NCI-H2107 treated with DMSO at 0.1 percent for 48 hours (cell line): ENCODE measurements at regions not wholly inside any gene's neighbourhood (a gene's known extent, or its start where the extent isn't known, plus 50 kb on each side); places are given as distances from the start of the nearest gene placed in this dataset.
"Not testable (repeated sequence)": the region's sequence is repeated elsewhere in the genome, so short reads cannot be mapped to it uniquely, and the experiment has no call there.

Source experiments
- DNase-seq: peaks from one replicate; lab custom pipeline; 2025; ENCODE audit not compliant: unreplicated experiment; lab: John Stamatoyannopoulos, UW

DNA sequence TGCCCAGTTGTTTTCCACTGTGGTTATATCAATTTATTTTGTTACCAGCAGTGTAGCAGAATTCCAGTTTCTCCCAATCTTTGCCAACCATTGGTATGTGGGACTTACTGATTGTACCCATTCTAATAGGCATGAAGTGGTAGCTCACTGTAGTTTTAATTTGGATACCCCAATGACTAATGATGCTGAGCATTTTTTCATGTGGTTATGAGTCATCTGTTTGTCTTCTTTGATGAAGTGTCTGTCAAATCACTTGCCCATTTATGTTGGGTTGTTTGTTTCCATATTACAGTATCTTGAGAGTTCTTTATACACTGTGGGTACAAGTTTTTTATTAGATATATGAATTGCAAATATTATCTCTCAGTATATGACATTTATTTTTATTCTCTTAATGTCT lies 644.3 kb downstream of the NR2F2 start:
- DNase-seq: no peak

DNA sequence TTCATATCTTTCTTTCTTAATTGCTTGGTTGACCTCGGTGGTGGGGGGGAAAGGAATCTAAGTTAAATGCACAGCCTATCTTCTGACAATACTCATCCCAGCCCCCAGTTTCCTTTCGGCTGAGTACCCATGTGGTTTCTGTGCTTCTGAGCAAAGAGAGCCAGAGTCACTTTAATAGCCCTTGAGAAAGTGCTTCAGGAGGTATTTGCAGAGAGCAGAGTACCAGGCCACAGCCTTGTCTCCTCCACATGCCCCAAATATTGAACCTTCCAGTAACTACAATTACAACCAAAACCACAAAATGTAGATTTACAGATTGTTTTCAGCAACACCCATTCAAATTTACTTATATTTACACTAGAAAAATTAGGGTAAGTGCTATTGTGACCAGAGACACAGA lies 647.4 kb downstream of the NR2F2 start:
- peak; percentile 1 for DNase-seq

DNA sequence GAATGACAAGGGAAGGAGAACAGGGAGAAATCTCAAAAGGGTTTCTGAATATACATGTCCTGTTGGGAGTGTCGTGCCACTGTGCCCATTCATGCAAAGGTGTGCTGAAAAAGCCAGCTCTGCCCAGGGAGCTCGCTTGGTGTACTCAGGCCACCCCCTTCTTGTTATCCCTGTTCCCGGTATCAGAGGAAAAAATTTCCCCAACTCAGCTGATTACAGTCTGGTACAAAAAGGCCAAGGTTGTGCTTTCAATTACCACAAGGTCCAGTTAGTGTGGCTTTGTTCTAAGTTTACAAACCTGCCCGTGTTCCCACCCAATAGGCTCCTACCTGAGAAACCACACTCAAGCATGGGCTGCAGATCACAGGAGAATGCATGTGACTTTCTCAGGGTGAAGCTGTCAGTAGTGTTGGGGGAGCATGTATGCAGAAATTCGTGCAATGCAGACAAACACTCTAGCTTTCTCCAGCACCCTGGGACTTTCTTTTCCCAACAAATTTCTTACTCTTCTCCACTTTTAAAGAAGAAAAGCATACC lies 648.5 kb downstream of the NR2F2 start:
- DNase-seq: no peak

DNA sequence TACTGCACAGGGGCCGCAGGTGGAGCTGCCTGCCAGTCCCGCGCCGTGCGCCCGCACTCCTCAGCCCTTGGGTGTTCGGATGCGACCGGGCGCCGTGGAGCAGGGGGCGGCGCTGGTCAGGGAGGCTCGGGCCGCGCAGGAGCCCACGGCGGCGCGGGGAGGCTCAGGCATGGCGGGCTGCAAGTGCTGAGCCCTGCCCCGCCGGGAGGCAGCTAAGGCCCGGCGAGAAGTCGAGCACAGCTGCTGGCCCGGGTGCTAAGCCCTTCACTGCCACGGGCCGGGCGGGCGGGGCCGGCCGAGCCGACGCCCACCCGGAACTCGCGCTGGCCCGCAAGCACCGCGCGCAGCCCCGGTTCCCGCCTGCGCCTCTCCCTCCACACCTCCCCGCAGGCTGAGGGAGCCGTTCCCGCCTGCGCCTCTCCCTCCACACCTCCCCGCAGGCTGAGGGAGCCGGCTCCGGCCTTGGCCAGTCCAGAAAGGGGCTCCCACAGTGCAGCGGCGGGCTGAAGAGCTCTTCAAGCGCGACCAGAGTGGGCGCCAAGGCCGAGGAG lies 653.7 kb downstream of the NR2F2 start:
- DNase-seq: not testable (repeated sequence)

DNA sequence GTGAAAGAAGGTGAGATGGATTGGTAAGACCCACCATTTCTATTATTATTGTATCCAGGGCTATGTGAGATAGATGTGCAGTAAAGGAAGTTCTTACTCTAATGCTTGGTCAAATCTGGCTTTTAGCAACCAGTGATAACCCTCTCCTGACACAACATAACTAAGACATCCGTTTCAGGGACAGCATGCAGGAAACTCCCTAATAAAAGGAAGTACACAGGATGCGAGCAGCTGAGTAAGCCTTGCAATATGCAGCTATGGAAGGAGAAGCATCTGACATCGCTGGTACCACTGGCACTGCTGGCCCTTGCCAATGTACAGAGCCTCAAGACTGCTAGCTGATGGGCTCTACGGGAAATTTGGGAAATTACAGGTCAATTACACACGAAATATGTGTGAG lies 662.3 kb downstream of the NR2F2 start:
- no peak for DNase-seq

DNA sequence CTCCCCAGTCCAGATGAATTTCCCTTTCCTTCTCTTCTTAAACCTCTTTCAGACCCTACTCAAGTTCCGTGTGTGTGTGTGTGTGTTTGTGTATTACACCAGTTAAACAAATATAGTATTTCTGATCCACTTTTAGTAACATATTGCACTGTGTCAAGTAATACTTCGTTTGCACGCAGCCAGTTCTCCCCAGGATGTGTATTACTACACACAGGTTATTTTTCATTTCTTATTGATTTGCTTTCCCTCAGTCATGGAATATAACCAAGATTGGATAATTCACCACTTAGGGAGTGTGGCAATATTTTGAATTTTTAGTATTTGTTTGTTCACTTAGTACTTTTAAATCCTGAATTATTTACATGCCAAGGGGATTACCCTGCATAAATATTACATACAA lies 667.0 kb downstream of the NR2F2 start:
- no peak for DNase-seq

DNA sequence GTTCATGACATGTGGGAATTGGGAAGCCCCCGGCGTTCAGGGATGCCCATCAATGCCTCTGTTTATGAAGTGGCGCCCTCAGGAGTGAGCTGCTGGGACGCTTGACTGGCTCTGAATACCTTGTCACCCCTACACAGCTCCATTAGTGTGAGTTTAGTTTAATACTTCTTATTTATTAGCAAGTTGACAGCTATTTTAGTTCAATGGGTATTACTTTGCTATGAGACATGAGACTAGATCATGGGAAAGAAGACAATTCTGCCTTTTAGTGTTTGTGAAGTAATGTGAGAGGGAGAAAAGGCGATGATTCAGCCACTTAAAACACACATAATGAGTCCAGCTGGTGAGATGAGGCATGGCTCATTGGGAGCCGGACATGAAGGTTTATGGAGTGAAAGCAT lies 678.5 kb downstream of the NR2F2 start:
- no peak for DNase-seq

DNA sequence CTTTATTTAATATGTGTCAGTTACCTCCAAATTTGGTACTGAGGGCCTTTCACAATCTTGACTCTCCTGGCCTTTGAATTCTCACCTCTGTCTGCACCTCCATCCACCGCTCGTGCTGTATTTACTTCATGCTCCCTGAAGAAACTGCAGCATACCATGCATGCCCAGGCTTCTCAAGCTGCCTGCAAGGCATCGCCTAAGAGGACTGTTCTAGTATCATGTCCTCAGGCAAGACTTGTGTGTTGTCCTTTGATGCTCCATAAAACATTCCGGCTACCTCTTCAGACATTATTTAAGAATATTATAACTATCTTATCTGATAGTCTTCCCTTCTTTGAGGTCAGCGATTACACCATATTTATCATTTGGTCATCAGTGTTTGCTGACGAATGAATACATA lies 682.5 kb downstream of the NR2F2 start:
- DNase-seq: no peak

DNA sequence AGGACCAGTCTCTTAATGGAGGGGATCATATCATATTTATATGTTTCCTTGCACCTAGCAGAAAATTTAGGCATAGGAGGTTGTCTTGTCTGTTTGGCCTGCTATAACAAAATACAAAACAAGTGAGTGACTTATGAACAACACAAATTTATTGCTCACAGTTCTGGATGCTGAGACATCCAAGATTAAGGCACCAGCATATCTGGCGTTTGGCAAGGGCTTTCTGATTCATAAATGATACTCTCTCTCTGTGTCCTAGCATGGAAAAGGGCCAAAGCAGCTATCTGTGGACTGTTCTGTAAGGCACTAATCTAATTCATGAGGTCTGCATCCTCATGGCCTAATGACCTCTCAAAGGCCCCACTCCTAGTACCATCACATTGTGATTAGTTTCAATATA lies 683.0 kb downstream of the NR2F2 start:
- no peak for DNase-seq

DNA sequence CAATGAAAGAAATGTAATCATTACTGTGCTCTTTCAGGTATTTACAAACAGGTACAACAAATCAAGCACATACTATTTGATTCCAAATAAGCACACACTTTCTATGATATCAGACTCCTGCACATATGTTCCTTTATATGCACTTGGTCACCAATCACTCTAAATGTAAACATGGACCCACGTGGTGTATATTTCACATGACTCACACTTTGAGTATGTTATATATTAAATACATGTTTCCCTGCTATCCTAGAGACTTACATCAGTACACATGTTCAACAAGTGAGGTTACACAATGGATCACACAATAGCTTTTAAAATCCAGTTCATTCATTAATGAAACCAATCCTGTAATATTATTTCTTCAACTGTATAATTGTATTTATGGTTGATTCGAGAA lies 683.5 kb downstream of the NR2F2 start:
- no peak for DNase-seq

DNA sequence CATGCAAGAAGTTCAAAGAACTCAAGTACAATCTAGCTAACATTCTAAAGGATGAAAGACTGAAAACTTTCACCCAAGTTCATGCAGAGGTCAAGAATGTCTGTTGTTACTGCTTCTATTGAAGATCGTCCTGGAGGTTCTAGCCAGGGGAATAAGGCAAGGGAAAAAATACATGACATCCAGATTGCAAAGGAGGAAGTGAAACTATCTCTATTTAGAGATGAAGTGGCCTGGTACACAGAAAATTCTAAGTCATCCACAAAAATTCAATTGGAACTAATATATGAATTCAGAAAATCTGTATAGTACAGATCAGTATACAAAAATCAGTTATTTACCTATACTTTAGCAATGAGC lies 693.0 kb downstream of the NR2F2 start:
- DNase-seq: no peak

DNA sequence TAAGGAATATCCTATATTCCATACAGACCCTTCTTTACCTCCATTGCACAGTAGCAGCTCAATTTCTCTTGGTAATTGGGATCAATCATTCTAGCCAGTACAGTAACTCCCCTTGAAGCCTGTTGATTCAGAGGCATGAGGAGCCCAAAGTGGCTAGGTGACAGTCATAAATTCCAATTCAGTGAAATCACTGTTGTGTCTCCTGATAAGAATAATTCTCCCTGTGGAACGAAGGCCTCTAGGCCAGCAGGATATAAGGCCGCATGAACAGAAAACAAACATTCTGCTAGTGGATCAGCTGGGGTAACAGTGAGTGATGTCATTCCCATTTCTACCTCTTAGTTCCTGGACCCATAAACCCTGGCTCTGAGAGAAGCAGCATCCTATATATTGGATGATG lies 696.3 kb downstream of the NR2F2 start:
- DNase-seq: no peak

DNA sequence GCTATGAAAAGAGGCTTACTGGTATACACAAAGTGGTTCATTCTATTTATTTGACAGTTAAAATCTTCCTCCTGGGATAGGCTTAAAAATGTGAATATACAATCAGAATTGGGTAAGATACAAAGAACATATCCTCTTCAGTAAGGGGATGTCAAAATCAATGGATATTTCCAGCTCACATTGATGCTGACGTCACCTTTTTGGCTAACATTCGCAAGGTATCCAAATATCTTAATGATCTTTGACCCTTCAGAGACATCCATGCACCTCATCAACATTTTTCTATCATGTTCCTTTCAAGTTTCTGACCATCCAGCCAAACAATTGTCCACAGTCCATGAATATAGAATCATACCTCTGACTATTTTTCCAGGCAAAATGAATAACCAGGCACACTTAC lies 697.3 kb downstream of the NR2F2 start:
- no peak for DNase-seq

DNA sequence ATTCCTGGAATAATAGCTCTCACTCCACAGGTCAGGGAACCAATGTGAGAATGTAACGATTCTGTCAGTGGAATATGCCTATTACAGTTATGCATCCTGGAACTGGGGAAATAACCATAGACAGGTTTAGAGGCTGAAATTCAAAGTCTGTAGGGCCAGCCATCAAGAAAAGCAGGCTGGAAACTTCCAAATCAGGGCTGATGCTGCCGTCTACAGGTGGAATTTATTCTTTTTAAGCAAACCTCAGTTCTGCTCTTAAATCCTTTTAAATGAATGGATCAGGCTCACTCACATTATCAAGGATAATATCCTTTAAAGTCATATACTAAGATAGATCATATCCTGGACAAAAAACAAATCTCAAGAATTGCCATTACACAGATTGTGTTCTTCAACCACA lies 699.8 kb downstream of the NR2F2 start:
- no peak for DNase-seq

DNA sequence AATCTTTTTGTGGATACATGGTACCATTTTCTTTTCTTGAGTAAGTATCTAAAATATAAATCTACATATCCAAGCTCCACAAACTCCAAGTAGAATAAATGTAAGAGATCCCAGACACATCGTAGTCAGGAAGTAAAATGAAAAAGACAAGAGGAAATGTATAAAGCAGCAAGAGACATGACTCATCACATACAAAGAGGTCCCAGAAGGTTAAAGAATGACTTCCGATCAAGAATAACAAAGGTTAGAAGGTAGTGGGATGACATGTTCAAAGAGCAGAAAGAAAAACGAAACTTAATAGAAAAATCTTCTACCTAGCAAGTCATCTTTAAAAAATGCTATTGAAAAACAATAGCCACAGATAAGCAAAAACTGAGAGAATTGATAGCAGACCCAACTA lies 705.8 kb downstream of the NR2F2 start:
- DNase-seq: no peak

DNA sequence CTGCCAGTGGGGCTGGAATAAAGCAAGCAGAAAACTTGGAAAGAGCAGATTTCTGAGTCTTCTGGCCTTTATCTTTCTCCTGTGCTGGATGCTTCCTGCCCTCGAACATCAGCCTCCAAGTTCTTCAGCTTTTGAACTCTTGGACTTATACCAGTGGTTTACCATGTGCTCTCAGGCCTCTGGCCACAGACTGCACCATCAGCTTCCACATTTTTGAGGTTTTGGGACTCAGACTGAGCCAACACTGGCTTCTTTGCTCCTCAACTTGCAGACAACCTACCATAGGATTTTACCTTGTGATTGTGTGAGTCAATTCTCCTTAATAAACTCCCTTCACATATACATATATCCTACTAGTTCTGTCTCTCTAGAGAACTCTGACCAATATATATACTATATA lies 706.6 kb downstream of the NR2F2 start:
- DNase-seq: no peak

DNA sequence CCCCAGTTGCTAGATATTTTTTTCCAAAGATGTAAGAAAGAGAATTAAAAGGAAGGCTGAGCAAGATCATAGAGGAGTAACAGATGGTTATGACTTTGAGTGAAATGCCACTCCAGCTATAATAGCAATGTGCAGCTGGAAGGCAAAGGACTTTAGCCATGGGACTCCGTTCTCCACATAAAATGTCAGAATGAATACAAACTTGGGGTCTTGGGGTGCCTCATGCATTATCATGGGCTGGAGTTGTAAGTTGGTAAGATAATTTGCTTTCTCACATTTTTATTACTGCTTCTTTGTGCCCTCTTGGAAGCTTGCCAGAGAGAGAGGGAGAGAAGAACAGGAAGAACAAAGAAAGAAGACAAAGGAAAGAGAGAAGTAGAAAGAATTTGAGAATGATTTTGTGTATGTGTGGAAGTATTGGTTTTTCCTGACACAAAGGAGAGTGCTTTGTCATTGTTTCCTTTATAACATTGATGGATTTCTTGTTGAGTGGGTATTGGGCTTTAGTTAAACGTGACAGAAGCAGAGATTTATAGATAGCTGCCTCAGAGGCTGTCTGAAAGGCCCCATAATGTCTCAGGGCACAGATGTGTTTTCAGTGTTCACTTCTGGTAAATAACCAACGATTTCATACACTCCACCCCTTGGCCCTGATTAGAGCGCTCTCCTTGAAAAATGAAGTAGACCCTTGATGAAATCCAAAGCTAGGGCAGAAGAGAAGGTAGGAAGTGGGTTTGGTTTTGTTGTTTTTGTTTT lies 715.3 kb downstream of the NR2F2 start:
- DNase-seq: no peak

DNA sequence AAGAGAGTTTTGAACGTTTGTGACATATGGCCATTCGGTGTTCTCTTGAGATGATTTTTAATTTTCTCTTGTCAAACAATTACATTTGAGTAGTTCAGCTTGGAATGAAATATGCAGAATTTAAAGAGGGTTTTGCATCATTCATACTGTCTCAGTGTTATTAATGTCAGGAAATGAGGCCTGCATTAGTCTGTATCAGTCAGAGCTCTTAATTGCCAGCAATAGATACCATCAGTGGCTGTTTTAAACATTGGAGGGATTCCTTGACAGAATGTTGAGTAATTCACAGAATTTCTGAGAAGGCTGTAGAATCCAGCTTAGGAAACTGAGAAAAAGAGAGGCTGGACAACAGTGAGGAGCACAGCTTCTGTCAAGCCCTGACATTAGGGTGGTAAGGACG lies 722.0 kb downstream of the NR2F2 start:
- no peak for DNase-seq

DNA sequence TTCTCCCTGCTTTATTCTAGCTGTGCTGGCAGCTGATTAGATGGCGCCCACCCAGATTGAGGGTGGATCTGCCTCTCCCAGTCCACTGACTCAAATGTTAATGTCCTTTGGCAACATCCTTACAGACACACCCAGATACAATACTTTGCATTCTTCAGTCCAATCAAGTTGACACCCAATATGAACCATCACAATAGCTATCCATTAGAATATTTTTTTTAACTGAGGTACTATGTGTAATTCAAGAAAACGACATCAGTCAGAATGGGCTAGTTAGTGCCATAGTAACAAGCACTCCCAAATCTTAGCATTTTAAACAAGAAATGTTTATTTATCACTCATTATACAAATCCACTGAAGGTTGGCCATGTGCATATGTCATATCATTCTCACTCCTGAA lies 723.1 kb downstream of the NR2F2 start:
- DNase-seq: no peak

DNA sequence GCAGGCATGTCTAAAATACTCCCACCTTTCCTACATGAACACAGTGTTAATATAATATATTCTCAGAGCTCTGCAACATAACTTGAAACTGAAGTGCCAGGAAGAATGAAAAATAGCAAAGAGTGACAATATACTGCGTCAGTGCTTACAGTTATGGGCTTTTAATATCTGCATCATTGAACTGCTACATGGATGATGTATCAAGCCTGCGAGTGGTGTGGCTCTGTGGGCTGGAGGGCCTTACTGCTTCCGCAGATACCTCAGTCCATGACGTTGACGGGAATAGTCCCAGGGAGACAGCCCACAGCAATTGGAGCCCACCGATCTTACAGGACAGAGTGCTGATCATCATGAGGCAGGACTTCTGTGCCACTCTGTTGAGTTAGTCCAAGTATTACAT lies 727.0 kb downstream of the NR2F2 start:
- no peak for DNase-seq

DNA sequence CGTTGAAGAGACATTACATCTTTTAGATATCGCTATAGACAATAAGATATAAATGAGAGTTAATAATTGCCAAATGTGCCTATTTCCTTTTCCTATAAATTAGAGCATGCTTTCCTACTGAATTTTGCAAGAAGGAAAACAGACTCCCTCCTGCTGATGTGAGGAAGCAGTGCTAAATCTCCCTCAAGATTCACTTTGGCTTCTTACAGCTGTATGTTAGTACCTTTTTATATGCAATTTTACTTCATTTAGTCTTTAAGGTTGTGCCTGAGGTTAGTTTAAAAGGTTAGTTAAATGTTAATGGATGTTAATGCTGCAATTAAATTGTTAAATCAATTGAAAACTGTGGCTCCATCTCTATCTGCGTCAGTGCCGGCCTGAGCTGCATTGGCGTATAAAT lies 728.8 kb downstream of the NR2F2 start:
- DNase-seq: no peak

DNA sequence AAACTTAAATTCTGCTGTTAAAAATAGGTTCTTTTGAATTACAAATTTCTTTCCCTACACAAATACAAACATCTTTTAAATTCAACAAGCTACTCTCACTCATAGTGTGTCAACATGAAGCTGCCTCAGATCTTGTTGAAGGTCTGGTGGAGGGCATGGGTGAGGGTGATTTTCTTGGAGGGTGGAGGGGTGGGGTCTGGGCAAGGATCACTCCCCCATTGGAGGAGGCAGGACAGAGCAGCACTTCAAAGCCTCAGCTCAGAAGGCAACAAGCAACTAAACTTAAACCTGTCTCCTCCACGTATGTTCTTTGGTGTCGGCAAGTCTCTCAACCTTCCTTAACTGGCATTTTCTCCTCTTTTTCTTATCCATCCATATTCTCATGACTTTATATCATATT lies 730.9 kb downstream of the NR2F2 start:
- no peak for DNase-seq

DNA sequence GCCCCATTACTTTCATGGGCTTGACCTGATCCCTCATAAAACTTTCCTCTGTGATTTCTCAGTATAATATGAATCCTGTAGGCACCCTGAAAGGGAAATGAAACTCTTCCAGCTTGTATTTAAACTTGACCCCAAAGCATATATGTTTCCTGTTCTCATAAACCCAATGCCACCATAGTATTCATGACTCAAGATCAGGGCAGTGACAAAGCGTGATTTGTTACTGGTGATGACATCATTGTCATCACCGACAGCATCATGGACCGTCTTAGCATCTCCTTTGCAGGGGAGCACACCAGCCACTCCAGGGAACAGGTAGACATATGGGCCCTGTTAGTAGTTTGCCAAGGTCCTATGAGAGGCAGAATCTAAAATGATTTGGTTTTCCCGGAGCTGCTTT lies 741.2 kb downstream of the NR2F2 start:
- no peak for DNase-seq
